ENCODE measurements at regions not wholly inside any gene's neighbourhood (a gene's known extent, or its start where the extent isn't known, plus 50 kb on each side); places are given as distances from the start of the nearest gene placed in this dataset.

- Histone ChIP-seq H3K36me3 (no peaks in the 10 kb centered on the region), H3K4me3 (no peak overlapping the region), H3K9me3 (no peaks in the 10 kb centered on the region), H3K4me1 (no peaks in the 10 kb centered on the region), H3K27ac (no peak overlapping the region), H3K27me3 (no peaks in the 10 kb centered on the region)
- DNase-seq, result no peak
- intact Hi-C loops (cut with DNase I; ENCODE audit: low total_unique reads), result no loop called here
- TF ChIP-seq, protein P1, sequence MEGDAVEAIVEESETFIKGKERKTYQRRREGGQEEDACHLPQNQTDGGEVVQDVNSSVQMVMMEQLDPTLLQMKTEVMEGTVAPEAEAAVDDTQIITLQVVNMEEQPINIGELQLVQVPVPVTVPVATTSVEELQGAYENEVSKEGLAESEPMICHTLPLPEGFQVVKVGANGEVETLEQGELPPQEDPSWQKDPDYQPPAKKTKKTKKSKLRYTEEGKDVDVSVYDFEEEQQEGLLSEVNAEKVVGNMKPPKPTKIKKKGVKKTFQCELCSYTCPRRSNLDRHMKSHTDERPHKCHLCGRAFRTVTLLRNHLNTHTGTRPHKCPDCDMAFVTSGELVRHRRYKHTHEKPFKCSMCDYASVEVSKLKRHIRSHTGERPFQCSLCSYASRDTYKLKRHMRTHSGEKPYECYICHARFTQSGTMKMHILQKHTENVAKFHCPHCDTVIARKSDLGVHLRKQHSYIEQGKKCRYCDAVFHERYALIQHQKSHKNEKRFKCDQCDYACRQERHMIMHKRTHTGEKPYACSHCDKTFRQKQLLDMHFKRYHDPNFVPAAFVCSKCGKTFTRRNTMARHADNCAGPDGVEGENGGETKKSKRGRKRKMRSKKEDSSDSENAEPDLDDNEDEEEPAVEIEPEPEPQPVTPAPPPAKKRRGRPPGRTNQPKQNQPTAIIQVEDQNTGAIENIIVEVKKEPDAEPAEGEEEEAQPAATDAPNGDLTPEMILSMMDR (IDR thresholded peaks at IDR 0.05), result no peak
Observed at GRCh38 chr6:16811277-16811979, 50.2 kb upstream of the ATXN1 start.
